HL-60/S4 treated with phorbol 12-myristate 13-acetate at 8.2 ng/mL for 4 days and 3 days (cell line): ENCODE measurements at regions not wholly inside any gene's neighbourhood (a gene's known extent, or its start where the extent isn't known, plus 50 kb on each side); places are given as distances from the start of the nearest gene placed in this dataset.

Experiments used
- in situ Hi-C: fragments of 300-500 bp; cut with MboI; formaldehyde crosslinking; loops from 2 replicates; pipeline ENCODE4 v1.15.0; 2022; ENCODE audit warnings: low sequenced_read_pairs

- in situ Hi-C loops: loop anchor here (25.0 kb wide), 1 partner anchor 109 kb away; no protein-coding TSS in a partner anchor
Measured at GRCh38 chr1:219527994-219528393, 84.9 kb downstream of the ZC3H11B start.

GRCh38 chr1:219526074-219526473, 86.8 kb downstream of the ZC3H11B start:
- in situ Hi-C loops: loop anchor here (25.0 kb wide), 1 partner anchor 111 kb away; no protein-coding TSS in a partner anchor

DNA sequence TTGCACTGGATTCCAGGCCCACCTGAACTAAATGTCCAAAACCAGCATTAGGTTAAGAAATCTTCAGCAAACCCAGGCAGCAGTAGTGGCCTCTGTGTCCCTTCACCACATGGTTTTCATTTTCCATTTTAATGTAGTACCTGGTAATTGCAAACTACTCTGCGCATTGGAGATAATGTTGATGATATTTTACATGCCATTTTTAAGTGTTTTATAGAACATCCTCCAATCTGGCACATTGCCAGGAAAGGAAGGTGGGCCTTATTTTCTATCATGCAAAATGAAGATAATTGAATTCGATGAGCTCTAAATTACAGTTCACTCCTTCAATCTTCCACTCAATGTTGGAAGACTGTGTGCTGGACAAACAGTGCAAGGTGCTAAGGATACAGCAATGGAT, 89.5 kb downstream of the ZC3H11B start:
- in situ Hi-C loops: no loop called here

- in situ Hi-C loops: no loop called here
Measured at GRCh38 chr1:219521325-219521724, 91.6 kb downstream of the ZC3H11B start.

- in situ Hi-C loops: no loop called here
Measured at GRCh38 chr1:219520241-219520640, 92.7 kb downstream of the ZC3H11B start.

DNA sequence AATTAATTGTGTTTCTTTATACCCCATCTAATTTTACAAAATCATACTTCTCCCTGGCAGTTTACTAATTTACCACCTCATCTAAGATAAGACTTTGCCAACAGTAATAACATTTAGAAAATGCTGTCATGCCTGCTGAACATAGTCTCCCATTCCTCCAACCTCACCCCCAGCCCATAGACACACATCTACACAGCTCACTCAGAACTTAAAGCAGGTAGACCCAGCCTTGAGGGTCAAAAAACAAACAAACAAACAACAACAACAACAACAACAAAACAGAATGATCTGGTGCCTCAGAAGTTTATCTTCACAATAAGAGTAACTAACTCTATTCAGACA, 94.0 kb downstream of the ZC3H11B start:
- in situ Hi-C loops: no loop called here

GRCh38 chr1:219518168-219518906, 94.6 kb downstream of the ZC3H11B start:
- in situ Hi-C loops: no loop called here

DNA sequence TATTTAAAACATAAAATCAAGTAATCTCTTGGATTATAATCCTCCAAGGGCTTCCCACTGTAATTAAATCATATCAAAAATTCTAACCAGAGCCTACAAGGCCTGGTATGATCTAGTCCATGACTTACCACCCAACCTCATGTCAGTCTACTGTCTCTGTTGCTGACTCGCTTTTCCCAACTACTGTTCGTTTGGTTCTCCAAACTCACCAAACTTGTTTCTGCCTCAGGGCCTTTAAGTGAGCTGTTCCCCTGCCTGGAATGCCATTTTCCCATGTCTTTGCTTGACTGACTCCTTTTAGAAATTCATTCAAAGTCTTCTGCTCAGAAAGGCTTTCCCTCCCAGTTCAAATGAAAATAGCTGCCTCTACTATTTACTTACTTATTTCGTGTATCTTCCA, 95.9 kb downstream of the ZC3H11B start:
- in situ Hi-C loops: no loop called here

GRCh38 chr1:219514728-219515127, 98.2 kb downstream of the ZC3H11B start:
- in situ Hi-C loops: no loop called here

- in situ Hi-C loops: no loop called here
Measured at GRCh38 chr1:219507437-219507836, 105.5 kb downstream of the ZC3H11B start.

GRCh38 chr1:219506936-219507335, 106.0 kb downstream of the ZC3H11B start:
- in situ Hi-C loops: no loop called here

- in situ Hi-C loops: no loop called here
Measured at GRCh38 chr1:219506473-219506899, 106.4 kb downstream of the ZC3H11B start.

DNA sequence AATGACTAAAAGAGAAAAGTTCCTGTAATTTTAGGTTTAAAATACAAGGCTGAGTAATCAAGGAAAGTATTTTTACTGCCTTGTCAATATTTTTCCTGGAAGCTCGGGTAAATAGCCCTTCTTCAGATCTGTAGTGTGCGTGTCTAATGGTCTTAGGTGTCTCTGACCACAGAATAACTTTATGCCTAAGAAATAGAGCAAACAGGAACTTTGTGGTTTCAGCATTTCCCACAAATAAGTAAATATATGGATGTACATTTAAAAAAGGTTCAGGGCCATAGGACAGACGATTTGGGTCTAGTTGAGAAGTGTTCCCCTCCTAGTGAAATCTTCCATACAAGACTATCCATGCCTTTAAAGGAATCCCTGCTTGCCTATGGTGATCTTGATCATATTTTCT, 107.0 kb downstream of the ZC3H11B start:
- in situ Hi-C loops: no loop called here

DNA sequence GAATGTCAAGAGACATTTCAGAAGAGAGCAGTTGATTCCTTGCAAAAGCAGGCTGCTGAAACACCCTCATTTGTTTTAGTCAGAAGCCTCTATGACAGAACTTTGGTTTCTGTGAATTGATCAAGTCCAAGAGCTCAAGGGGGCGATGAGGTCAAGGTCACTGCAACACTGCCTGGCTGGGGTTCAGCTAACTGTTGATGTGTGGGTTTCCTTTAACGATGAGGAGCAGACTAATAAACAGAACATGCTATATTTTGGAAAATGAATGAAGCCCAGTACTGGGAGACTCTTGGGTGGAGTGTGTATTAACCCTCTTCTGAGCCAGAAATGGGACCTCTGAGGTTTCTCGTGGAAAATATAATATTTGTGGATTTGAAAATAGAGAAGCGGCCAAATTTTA, 109.3 kb downstream of the ZC3H11B start:
- in situ Hi-C loops: no loop called here

DNA sequence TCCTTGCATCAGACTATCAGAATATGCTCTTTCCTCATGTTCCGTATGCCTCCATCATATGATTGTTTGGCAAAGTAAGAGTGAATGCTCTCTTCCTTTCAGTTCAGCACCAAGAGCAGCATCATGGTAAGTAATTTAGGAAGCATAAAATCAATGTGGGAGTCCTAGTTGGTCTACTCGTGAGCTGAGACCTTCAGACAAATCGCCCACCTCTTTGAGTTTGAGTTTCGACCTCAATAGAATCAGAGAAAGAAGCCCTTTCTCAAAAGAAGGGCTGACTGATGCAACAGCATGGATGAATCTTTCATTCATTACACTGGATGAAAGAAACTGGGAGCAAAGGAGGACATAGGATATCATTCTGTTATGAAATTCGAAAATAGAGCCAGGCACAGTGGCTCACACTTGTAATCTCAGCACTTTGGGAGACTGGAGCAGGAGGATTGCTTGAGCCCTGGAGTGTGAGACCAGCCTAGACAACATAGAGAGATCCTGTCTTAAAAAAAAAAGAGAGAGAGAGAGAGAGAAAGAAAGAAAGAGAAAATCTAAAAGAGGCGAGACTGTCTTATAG, 112.5 kb downstream of the ZC3H11B start:
- in situ Hi-C loops: no loop called here

- in situ Hi-C loops: no loop called here
Measured at GRCh38 chr1:219498666-219499065, 114.2 kb downstream of the ZC3H11B start.

DNA sequence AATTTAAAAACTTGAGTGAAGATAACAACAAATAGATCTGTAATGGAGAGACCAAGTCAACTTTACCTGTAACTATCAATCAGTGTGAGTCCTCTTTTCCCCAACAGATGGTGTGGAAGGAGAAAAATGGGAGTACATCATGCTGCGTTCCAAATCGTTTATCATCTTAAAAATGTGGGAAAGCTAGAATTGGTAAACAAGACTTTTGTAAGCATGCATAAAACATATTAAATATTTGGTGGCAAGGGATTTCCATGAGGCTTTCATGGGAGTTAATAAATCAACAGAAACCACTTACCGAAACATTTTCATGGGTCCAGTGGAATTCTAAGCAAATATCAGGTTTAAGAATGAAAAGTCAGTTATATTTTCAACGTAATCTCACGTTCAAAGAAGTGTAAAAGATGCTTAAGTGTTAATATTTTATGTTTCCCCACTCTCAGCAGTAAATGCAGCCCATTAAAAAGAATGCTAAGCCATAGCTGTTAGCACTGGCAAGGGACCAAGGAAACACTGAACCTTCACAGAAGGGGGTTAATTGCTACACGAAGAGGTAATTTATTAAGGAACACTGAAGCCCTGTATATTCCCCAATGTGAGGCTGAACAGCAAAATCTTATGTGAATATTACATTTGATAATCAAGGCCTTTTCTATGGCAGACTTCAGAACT, 117.0 kb downstream of the ZC3H11B start:
- in situ Hi-C loops: no loop called here

DNA sequence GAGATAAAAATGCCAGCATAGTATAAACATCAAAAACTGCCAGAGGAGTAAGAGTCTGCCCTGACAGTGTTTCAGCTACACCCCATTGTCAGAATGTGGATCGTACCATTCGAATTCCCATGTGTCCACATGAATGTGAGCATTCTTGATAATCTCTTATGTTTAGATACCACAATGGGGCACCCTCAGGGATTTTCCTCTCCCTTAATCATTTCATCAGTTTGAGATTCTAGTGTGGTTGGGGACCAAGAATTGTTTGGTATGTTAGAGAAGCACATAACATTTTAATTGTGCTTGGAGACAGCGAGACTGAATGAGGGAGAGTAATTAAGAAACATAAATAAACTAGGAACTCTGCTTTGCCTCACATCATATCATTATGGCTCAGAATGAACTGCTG, 120.2 kb downstream of the ZC3H11B start:
- in situ Hi-C loops: no loop called here

GRCh38 chr1:219490566-219490965, 122.3 kb downstream of the ZC3H11B start:
- in situ Hi-C loops: no loop called here

DNA sequence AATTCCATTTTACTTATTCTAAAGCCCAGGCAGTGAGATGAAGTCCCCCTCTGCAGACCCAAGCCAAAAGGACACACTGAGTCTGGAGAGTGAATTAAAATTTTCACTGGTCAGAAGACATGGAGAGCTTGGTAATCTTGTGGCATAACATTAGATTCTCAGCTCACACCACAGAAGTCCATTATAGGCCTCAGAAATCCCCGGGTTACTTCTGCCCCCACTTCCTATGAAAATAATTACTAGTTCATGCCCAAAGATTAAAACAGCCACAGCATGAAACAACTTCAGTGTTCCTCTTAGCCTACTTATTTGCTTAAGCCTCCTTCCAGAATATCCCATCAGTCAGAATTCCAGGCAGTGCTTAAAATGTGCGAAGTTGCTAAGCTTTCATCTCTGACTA, 123.3 kb downstream of the ZC3H11B start:
- in situ Hi-C loops: no loop called here

- in situ Hi-C loops: no loop called here
Measured at GRCh38 chr1:219488275-219488674, 124.6 kb downstream of the ZC3H11B start.

DNA sequence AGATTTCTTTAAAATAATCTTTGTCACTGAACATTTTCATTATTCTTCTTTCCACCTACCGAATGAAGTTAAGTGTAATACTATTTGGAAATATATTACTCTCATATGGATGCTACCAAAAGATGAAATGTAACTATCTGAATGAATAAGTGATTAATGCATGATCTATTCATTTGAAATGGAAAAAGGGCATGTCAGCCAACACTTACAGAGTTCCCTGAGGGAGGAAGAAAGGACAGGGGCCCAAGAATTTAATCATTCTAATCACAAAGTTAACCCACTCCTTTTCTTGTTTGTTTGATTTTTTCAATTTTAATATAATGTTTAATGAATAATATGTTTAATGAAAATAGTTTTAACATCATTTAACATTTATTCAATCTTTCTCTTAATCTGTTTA, 129.4 kb downstream of the ZC3H11B start:
- in situ Hi-C loops: no loop called here
